GM19452 (cell line): ENCODE measurements at regions not wholly inside any gene's neighbourhood (a gene's known extent, or its start where the extent isn't known, plus 50 kb on each side); places are given as distances from the start of the nearest gene placed in this dataset.
A peak's percentile ranks its signal among the peaks of the same experiment; 100 is the strongest.
"Not testable (repeated sequence)": the region's sequence is repeated elsewhere in the genome, so short reads cannot be mapped to it uniquely, and the experiment has no call there.

Source experiments
- ATAC-seq: cut with Tn5 transposase; IDR thresholded peaks from one replicate; pipeline ENCODE4 v1.9.1; 2021; ENCODE audit not compliant: unreplicated experiment

- no peak for ATAC-seq
These were observed 106.4 kb downstream of the MINAR1 start for GRCh38 chr15:79538527-79538926.

GRCh38 chr15:79539401-79539800 lies 107.3 kb downstream of the MINAR1 start:
- ATAC-seq = no peak

- no peak for ATAC-seq
These were observed 108.4 kb downstream of the MINAR1 start for GRCh38 chr15:79540551-79540950.

- no peak for ATAC-seq
These were observed 109.1 kb downstream of the MINAR1 start for GRCh38 chr15:79541196-79541595.

- no peak for ATAC-seq
These were observed 111.0 kb downstream of the MINAR1 start for GRCh38 chr15:79543097-79543496.

GRCh38 chr15:79549196-79549595 lies 117.1 kb downstream of the MINAR1 start:
- no peak for ATAC-seq

GRCh38 chr15:79560384-79560783 lies 128.2 kb downstream of the MINAR1 start:
- ATAC-seq = no peak

GRCh38 chr15:79561982-79562381 lies 129.8 kb downstream of the MINAR1 start:
- no peak for ATAC-seq

- no peak for ATAC-seq
These were observed 130.3 kb downstream of the MINAR1 start for GRCh38 chr15:79562403-79562815.

- no peak for ATAC-seq
These were observed 130.8 kb downstream of the MINAR1 start for GRCh38 chr15:79562899-79563298.

GRCh38 chr15:79570004-79570403 lies 137.9 kb downstream of the MINAR1 start:
- ATAC-seq = no peak

GRCh38 chr15:79572691-79573404 lies 140.7 kb downstream of the MINAR1 start:
- ATAC-seq = no peak

- not testable (repeated sequence) for ATAC-seq
These were observed 142.5 kb downstream of the MINAR1 start for GRCh38 chr15:79574431-79575273.

GRCh38 chr15:79582650-79583049 lies 150.5 kb downstream of the MINAR1 start:
- no peak for ATAC-seq

- no peak for ATAC-seq
These were observed 160.0 kb downstream of the MINAR1 start for GRCh38 chr15:79592126-79592525.

- no peak for ATAC-seq
These were observed 161.2 kb downstream of the MINAR1 start for GRCh38 chr15:79593119-79593869.

- ATAC-seq = no peak
These were observed 163.2 kb downstream of the MINAR1 start for GRCh38 chr15:79595306-79595705.

GRCh38 chr15:79595995-79596622 lies 164.0 kb downstream of the MINAR1 start:
- peak; percentile 99 for ATAC-seq

- ATAC-seq = no peak
These were observed 166.5 kb downstream of the MINAR1 start for GRCh38 chr15:79598639-79599038.

GRCh38 chr15:79601405-79602086 lies 169.4 kb downstream of the MINAR1 start:
- ATAC-seq = no peak
